ENCODE measurements at regions not wholly inside any gene's neighbourhood (a gene's known extent, or its start where the extent isn't known, plus 50 kb on each side); places are given as distances from the start of the nearest gene placed in this dataset.
A peak's percentile ranks its signal among the peaks of the same experiment; 100 is the strongest.

DNA sequence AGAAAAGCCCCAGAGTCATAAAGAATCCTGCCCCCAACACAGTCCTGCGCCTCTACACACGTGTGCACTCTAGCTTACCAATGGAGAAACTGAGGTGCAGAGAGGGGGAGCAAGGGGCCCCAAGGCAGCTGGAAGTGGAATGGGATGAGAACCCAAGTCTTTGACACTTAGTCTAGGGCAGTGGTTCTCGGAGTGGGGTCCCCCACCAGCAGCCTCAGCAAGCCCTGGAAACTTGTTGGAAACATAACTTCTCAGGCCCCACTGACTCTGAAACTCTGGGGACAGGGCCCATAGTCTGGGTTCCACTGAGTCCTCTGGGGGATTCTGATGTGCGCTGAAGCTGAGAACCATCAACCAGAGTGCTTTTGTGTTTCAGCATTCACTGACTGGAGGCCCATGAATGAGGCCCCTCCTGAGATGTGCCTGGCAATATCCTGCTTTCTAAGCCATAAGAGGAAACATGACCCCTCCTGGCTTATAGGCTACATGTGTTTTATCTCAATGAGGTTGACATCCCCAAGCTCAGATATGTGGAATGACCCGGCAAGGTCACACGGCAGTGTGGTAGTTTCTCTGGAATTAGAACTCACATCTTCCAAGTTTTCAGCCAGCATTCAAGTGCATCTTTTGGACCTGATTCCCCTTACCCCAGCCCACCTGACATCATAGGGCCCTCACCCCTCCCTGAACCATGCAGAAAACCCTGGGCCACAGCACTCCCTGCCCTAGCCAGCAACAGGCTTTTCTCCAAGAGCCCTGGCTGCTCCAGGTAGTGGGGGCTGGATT lies 147.3 kb upstream of the PCBD1 start:
- ATAC-seq (ENCODE audit: poor library complexity) (no peak), DNase-seq (no peak)
- intact Hi-C loops (cut with DNase I), result no loop called here

DNA sequence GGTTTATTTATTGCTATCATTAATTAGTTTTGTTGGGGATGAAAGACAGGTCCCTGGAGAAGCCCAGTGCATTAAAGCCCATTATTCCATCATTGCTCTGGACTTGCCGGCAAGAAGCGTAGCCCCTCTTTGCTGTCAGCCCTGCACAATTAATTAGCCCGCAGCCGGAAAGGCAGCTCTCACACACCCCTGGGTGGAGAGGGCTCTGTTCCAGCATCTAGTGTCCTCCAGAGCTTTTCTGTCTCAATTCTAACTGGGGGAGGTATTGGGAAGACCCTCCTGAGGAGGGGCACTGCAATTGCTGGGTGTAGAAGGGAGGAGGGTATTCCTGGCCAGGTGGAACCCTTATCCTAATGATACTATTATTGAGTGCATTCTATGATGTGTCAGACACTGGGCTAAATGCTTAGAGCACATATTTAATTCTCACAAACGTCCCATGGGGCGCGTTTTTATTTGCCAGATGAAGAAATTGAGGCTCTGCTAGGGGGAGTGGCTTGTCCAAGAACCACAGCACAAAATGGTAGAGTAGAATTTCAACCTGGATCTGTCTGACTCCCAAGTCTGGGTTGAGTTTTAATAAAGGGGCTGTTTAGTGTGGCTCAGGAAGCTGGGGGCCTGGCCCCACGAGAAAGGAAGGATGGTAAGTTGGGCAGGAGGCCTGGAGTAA lies 148.1 kb upstream of the PCBD1 start:
- ATAC-seq (ENCODE audit: poor library complexity), result no peak
- intact Hi-C loops (cut with DNase I), result no loop called here
- DNase-seq, result no peak

DNA sequence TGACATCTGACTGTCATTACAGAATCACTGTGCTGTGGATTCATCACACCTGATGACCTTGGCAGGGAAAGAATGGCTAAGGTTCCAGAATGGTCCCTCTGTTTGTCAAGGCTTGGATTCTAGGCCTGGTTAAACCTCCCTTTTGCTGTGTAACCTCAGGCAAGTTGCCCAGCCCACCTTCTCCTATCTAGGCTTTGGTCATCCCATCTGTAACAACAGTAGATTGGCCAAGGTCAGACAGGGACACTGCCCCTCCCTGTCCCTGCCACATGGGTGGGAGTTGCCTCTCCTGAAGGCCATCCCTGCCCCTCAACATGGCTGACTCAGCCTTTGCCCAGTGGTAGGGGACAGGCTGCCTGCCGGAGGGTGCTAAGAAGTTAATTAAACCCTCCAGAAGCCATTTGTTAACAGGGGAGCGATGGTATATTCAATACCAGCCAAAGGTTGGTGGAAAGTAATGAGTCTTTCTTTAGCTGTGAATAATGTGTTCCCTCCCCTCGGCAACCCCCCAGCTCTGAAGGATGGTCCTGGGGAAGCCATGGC lies 149.8 kb upstream of the PCBD1 start:
- DNase-seq (no peak), ATAC-seq (ENCODE audit: poor library complexity) (no peak)
- intact Hi-C loops (cut with DNase I), result no loop called here

DNA sequence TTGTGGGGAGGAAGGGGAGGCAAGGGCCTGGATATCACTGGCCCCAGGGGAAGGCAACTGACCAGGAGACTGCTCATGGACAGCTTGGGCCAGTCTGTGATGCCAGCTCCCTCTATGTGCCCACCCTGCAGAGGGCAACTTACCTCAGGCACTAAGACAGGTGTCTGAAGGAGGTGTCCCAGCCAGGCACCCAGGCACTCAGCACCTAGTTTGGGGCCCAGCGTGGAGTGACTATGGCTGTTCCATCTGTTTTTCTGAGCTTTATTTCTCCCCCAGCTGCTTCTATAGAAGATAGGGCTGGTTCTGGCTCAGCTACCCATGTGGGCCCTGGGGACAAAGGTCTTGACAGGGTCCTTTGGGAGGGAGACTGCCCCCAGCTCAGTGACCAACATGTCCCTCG lies 150.6 kb upstream of the PCBD1 start:
- intact Hi-C loops (cut with DNase I), result no loop called here
- no peak for DNase-seq

DNA sequence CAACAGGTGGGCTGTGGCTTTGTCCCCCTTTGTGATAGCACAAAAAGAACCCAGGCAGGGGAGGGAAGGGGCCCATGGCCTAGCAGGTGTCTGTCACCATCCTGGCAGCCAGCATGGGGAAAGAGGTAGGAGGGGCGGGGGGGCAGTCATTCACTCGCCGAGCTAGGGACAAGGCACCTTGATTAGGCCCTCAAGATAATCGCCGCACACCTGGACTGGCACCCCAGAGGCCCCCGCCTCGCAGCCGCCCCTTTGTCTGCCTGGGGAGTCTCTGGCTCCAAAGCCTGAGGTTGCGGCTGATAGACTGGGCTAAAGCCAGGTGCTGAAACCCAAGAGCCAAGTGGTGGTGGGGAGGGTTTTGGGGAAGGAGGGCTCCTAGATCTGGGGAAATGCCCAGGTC lies 151.2 kb upstream of the PCBD1 start:
- ATAC-seq (ENCODE audit: poor library complexity) (no peak), DNase-seq (no peak)
- intact Hi-C loops (cut with DNase I), result no loop called here

More for the DNA sequence above, 150.6 kb upstream of the PCBD1 start:
- ATAC-seq (ENCODE audit: poor library complexity), result no peak

DNA sequence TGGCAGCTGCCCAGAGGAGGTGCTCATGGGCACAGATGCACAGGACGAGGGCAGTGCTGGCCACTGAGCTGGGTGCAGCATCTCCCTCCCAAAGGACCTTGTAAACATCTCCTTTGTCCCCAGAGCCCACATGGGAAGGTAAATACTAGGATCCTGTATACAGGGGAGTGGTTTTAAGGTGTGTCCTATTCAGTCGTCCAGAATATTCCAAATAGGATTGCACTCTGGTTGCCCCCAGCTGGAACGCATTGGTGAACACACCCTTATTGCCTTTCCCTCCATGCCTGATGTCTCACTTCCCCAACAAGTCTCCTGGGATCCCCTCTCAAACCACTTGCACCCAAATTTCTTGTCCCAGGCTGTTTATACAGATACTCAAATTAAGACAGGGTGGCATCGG lies 152.0 kb upstream of the PCBD1 start:
- intact Hi-C loops (cut with DNase I), result no loop called here
- DNase-seq, result no peak
- ATAC-seq (ENCODE audit: poor library complexity), result no peak

DNA sequence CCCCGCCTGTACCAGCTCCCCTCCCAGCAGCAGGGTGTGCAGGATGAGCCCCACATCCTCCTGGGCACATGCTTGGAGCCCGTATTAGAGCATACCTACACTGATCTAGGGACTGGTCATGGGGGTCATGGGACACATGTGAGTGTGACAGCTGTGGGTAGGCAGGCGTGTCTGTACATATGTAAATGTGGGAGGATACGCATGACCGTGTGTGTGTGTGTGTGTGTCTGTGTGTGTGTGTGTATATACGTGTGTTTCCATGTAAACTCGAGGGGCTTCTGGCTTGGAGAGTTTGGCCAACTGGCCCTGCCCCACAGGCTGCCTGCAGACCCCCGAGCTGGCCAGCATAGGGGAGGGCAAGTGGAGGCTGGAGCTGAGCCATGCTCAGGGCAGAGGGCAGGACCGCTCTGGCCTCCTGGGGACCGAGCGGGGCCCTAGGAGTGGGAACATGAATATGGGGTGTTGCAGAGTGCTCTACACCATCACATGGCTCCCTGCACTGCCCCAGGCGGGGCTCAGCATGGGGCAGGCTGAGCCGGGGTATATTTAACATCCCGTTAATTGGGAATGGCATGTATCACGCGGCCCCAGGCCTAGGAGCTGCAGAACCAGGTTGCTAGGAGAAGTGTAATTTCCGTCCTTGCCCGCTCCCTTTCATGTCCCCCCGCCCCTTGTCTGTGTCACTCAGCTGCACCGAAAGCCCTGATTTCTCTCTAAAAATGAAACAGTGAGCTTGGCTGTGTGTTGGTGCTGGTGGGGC lies 152.7 kb upstream of the PCBD1 start:
- ATAC-seq (ENCODE audit: poor library complexity) (peak; percentile 58), DNase-seq (no peak)
- intact Hi-C loops (cut with DNase I), result no loop called here

DNA sequence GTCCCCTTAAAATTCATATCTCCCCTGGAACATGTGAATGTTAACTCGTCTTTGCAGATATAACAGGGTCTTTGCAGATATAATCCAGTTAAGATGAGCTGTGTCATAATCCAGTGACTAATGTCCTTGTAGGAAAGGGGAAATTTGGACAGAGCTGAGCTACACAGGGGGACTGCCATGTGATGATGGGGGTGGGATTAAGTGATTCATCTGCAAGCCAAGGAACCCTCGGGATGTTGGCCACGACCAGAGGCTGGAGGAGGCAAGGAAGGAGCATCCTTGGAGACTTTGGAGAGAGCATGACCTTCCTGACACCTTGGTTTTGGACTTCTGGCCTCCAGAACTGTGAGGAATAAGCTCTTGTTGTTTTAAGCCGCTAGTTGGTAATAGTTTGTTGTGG lies 153.9 kb upstream of the PCBD1 start:
- DNase-seq, result no peak
- intact Hi-C loops (cut with DNase I), result no loop called here
- no peak for ATAC-seq (ENCODE audit: poor library complexity)

DNA sequence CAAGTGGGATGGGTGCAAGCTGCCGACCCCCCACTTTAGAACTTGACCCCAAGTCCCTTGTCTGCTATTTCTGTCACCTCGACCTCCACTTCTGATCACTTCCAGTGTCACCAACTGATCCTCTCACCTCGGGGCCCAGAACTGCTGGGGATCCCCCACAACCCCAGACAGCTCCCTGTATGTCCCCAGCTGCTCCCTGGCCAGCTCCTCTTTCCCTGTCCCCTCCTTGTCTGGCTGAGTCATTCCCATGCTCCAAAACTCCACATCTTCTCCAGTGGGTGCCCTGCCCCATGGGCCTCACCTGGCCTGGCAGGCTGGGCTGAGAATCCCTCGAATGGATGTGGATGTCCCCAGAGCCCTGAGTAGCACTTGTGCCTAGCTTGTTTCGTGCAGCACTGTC lies 154.3 kb upstream of the PCBD1 start:
- intact Hi-C loops (cut with DNase I), result no loop called here
- ATAC-seq (ENCODE audit: poor library complexity) (no peak), DNase-seq (no peak)

DNA sequence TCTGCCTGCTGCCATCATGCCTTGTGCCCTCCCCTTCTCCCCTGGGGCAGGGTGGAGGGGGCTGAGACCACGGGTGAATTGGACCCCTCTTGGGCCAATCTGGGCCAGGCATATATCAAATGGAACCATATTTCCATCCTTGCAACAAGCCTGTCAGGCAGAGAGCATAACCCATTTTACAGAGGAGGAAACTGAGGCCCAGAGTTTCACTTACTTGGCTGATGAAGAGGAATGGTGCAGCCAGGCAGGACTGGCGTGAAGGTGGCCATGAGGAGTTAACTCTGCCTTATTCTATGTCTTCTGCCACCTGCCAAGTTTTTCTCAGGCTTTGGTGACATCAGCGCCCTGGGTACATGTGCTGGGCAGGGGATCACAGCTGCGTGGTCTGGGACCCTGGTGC lies 155.5 kb upstream of the PCBD1 start:
- ATAC-seq (ENCODE audit: poor library complexity) (no peak), DNase-seq (no peak)
- intact Hi-C loops (cut with DNase I), result no loop called here

DNA sequence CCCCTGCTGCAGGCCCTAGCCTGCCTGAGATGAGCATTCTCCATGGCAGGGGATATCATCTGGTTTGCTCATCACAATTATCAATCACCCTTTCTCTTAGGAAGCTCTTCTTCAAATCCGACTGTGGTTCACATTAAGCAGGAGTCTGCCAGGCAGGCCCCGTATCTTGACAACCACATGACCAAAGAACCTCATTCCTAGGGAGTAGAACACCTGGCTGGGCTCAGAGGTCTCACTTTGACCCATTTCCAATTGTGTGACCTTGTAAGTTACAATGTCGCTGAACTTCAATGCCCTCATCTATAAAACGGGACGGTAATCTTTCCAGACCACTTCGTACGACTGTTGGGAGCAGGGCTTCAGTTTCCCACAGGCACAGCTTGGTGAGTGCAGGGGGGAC lies 156.4 kb upstream of the PCBD1 start:
- ATAC-seq (ENCODE audit: poor library complexity), result no peak
- intact Hi-C loops (cut with DNase I), result no loop called here
- no peak for DNase-seq

DNA sequence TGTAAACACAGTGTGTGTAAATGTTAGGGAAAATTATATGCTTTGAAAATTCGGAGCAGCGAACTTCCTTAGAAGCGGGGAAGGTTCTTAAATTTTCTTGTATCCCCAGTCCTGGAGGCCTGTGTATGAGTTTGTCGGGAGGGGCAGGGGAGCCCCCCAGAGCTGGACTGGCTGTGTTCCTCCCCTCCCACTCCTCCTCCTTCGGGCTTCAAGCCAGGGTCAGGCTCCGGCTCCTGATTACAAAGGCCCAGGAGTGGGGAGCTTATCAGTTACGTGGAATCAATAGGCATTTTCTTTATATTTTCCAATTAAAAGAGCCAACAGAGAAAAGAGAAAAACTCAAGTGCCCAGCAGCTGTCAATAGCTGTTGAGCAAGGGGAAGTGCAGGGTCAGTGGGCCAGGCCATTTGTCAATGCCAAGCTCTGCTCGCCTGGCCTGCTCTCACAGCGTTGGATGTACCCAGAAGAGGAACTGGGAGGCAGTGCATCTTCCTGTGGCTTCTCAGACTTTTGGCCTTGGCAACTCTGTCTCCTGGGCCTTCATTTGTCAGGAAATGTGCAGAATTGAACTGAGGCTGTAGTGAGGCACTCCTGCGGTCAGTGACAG lies 156.9 kb upstream of the PCBD1 start:
- intact Hi-C loops (cut with DNase I), result no loop called here
- ATAC-seq (ENCODE audit: poor library complexity), result peak; percentile 32
- DNase-seq, result peak; percentile 63

DNA sequence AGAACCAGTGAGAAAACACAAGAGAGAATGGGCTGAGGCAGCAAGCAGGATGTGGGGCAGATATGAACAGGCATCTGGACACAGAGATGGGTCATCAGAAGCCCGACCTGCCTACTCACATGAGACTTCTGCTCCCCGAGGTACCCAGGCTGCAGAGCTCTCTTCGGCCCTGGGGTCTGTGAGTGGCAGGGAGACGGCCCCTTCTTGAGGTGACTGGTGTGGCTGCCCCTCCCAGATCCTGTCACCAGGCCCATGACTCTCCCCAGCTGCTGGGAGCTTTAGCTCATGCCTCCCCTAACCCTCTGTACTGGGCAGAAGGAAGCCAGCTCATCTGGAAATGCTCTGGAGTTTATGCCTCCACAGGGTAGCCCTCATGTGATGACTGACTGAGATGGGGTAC lies 157.6 kb upstream of the PCBD1 start:
- intact Hi-C loops (cut with DNase I), result no loop called here
- ATAC-seq (ENCODE audit: poor library complexity) (no peak), DNase-seq (no peak)

DNA sequence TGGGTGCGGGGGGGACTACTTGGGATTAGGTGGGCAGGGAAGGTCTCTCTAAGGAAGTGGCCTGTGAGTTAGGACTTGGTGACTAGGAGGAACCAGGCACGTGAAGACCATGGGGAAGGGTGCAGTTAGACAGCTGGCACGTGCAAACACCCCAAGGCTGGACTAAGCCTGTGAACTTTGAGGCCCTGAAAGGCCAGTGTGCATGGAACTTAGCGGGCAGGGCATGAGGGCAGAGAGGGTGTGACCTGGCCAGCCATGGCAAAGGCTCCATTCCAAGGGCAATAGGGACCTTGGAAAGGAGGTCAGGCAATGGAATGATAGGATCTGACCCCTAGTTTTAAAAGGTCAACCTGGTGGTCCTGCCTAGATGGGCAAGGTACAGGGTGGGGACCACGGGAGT lies 158.4 kb upstream of the PCBD1 start:
- ATAC-seq (ENCODE audit: poor library complexity) (no peak), DNase-seq (no peak)
- intact Hi-C loops (cut with DNase I), result no loop called here

DNA sequence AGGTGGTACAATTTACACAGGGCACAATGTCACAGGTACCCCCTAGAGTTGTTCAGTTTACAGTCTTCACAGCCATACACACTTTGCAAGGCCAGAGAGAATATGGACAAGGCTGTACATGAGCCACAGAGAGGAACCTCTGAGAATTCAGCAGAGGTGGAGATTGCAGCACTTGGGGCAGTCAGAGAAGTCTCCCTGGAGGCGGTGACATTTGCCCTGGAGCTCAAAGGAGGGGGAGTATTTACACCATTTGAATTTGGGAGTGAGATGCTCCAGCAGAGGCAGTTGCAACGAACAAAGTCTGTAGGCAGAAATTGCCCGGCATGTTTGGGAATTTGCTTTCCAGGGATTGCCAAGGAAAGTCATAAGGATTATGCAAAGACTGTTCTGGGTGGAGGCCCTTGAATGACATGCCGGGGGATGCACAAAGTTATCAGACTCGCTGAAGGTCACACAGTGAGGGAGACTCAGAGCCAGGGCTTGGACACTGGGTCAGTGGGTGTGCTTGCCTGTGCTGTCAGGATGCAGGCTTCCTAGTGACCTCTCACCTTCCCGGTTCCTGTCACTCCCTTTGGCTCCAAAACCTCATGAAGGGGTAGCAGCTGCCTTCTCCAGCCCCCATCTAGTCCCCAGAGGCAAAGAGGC lies 160.7 kb upstream of the PCBD1 start:
- DNase-seq (no peak), ATAC-seq (ENCODE audit: poor library complexity) (no peak)
- intact Hi-C loops (cut with DNase I), result no loop called here

DNA sequence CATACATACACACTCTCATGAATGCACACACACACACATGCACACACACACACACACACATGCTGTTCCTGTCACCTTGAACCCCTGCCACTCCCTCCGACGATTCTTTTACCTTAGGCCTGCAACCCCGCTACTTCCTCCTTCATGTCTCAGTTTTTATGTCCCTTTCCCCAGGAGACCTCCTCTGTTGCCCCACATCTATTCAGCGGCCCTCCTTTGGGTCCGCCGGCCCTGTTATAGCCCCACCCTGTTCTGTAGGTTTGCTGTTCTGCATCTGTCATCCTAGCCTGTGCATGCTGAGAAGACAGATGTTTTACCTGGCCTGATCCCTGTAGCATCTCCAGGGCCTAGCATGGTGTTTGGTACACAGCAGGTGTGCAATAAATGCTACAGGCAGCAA lies 161.6 kb upstream of the PCBD1 start:
- no peak for ATAC-seq (ENCODE audit: poor library complexity)
- intact Hi-C loops (cut with DNase I), result no loop called here
- no peak for DNase-seq

DNA sequence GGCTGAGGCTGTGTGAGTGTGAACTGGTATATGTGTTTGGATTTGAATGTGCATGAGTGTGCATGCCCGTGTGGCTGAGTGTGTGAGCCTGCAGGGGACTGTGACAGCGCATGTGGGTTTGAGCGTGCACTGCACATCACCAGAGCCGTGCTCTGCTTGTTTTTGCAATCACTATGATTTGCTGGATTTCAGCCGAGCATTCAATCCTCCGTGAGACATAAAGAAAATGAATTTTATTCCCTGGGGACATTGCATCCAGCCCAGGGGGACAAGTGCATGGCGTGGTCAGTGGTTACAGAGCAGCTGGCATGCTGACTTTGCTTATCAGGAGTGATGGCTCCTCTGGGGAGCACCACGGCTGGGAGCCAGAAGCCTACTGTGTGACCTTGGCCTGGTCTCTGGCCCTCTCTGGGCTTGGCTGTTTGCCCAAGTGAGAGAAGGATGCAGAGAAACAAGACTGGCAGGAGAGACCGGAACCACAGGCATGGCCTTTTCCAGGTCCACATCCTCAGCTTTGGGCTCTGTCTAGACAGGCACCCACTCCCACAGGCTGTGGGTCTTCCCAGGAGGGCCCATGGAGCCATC lies 160.2 kb upstream of the UNC5B start:
- ATAC-seq (ENCODE audit: poor library complexity), result no peak
- DNase-seq, result no peak

DNA sequence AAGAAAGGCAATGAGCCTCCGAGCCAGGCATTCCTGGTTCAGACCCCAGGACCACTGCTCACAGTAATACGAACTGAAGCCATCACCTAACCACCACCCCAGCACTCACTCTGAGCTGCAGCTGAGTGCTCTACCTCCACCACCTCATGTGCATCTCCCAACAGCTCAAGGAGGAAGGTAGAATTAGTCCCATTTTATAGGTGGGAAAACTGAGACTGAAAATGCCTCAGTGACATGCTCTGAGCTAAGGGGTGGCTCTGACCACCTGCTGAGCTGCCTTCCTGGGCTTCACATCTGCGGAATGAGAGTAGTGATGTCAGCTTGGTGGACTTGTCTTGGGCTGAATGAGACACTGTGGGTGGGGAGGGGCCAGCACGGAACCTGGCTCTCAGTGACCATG lies 159.7 kb upstream of the UNC5B start:
- no peak for DNase-seq
- intact Hi-C loops (cut with DNase I), result no loop called here
- no peak for ATAC-seq (ENCODE audit: poor library complexity)

More for the DNA sequence above, 160.2 kb upstream of the UNC5B start:
- intact Hi-C loops (cut with DNase I), result no loop called here

Measured in Right ventricle myocardium superior (tissue), 1 donor.